ENCODE measurements at regions not wholly inside any gene's neighbourhood (a gene's known extent, or its start where the extent isn't known, plus 50 kb on each side); places are given as distances from the start of the nearest gene placed in this dataset.

DNA sequence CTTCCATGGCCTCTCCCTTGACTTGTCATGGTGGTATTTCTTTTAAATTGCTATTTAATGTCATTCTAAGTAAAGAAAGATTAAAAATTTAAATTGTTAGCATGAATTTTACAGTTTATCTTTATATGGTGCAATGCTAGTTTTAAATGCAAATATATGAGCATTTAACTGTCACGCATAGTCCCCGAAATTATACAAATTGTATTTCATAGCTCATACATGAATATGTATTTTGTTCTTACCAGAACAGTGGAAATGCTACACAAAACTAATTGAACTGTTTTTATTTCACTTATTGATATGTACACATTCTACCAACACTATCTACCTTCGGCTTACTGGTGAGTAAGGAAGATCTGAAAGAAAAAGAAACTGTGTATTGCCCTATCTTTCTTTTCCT lies 125.8 kb downstream of the CARTPT start:
- TF ChIP-seq, protein P1, sequence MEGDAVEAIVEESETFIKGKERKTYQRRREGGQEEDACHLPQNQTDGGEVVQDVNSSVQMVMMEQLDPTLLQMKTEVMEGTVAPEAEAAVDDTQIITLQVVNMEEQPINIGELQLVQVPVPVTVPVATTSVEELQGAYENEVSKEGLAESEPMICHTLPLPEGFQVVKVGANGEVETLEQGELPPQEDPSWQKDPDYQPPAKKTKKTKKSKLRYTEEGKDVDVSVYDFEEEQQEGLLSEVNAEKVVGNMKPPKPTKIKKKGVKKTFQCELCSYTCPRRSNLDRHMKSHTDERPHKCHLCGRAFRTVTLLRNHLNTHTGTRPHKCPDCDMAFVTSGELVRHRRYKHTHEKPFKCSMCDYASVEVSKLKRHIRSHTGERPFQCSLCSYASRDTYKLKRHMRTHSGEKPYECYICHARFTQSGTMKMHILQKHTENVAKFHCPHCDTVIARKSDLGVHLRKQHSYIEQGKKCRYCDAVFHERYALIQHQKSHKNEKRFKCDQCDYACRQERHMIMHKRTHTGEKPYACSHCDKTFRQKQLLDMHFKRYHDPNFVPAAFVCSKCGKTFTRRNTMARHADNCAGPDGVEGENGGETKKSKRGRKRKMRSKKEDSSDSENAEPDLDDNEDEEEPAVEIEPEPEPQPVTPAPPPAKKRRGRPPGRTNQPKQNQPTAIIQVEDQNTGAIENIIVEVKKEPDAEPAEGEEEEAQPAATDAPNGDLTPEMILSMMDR (IDR thresholded peaks at IDR 0.05; ENCODE audit: low read length) = no peak
- no peak for TF ChIP-seq EZH2 (IDR thresholded peaks at IDR 0.05; ENCODE audit: borderline replicate concordance, low read length)

Data from OCI-LY1 (cell line).